ENCODE measurements at regions not wholly inside any gene's neighbourhood (a gene's known extent, or its start where the extent isn't known, plus 50 kb on each side); places are given as distances from the start of the nearest gene placed in this dataset.

GRCh38 chr3:76855451-76855850 is 184.4 kb upstream of the ROBO2 start:
- WGBS, 2 donors, result 88 to 93% methylated on average over 2 of the region's 2 CpGs
- no peak for DNase-seq (ENCODE audit: low spot score in 2 of 2)
- intact Hi-C loops (cut with DNase I; ENCODE audit: low total_unique reads), result no loop called here
- H3K4me3 ChIP-seq (ENCODE audit: low read depth, poor library complexity, severe bottlenecking), result no peak overlapping the region
- TF ChIP-seq POLR2A (IDR thresholded peaks at IDR 0.05), result no peak

- WGBS, 2 donors, result 66 to 73% methylated on average over 3 of the region's 3 CpGs
- TF ChIP-seq CTCF (IDR thresholded peaks at IDR 0.05), result no peak
- no peak for TF ChIP-seq POLR2A (IDR thresholded peaks at IDR 0.05)
- intact Hi-C loops (cut with DNase I; ENCODE audit: low total_unique reads), result no loop called here
- H3K4me3 ChIP-seq (ENCODE audit: low read depth, poor library complexity, severe bottlenecking), result no peak overlapping the region
- DNase-seq (ENCODE audit: low spot score in 2 of 2), result no peak
Observed at GRCh38 chr3:76859596-76859995, 180.3 kb upstream of the ROBO2 start.

GRCh38 chr3:76864355-76864754 is 175.5 kb upstream of the ROBO2 start:
- WGBS, 2 donors, result 83 to 91% methylated on average over 4 of the region's 4 CpGs
- no peak overlapping the region for H3K4me3 ChIP-seq (ENCODE audit: low read depth, poor library complexity, severe bottlenecking)
- no peak for DNase-seq (ENCODE audit: low spot score in 2 of 2)
- intact Hi-C loops (cut with DNase I; ENCODE audit: low total_unique reads), result no loop called here
- TF ChIP-seq POLR2A (IDR thresholded peaks at IDR 0.05) (no peak), CTCF (IDR thresholded peaks at IDR 0.05) (no peak)

GRCh38 chr3:76866729-76867408 is 173.0 kb upstream of the ROBO2 start:
- TF ChIP-seq CTCF (IDR thresholded peaks at IDR 0.05) (no peak), POLR2A (IDR thresholded peaks at IDR 0.05) (no peak)
- WGBS, 2 donors, result 74 to 75% methylated on average over 5 of the region's 5 CpGs
- no peak overlapping the region for H3K4me3 ChIP-seq (ENCODE audit: low read depth, poor library complexity, severe bottlenecking)
- no peak for DNase-seq (ENCODE audit: low spot score in 2 of 2)
- intact Hi-C loops (cut with DNase I; ENCODE audit: low total_unique reads), result no loop called here

GRCh38 chr3:76869726-76870384 is 170.0 kb upstream of the ROBO2 start:
- DNase-seq (ENCODE audit: low spot score in 2 of 2), result no peak
- intact Hi-C loops (cut with DNase I; ENCODE audit: low total_unique reads), result no loop called here
- TF ChIP-seq CTCF (IDR thresholded peaks at IDR 0.05), result no peak
- TF ChIP-seq POLR2A (IDR thresholded peaks at IDR 0.05), result no peak
- 69 to 78% methylated on average over 3 of the region's 3 CpGs for WGBS, 2 donors
- no peak overlapping the region for H3K4me3 ChIP-seq (ENCODE audit: low read depth, poor library complexity, severe bottlenecking)

GRCh38 chr3:76871655-76872054 is 168.2 kb upstream of the ROBO2 start:
- 91% methylated on average over 1 of the region's 1 CpG for WGBS, 2 donors
- TF ChIP-seq CTCF (IDR thresholded peaks at IDR 0.05) (no peak), POLR2A (IDR thresholded peaks at IDR 0.05) (no peak)
- intact Hi-C loops (cut with DNase I; ENCODE audit: low total_unique reads), result no loop called here

More at GRCh38 chr3:76871655-76872054, 168.2 kb upstream of the ROBO2 start:
- DNase-seq (ENCODE audit: low spot score in 2 of 2), result no peak
- no peak overlapping the region for H3K4me3 ChIP-seq (ENCODE audit: low read depth, poor library complexity, severe bottlenecking)

Measured in lower leg skin (tissue), 4 donors.